ENCODE measurements at regions not wholly inside any gene's neighbourhood (a gene's known extent, or its start where the extent isn't known, plus 50 kb on each side); places are given as distances from the start of the nearest gene placed in this dataset.

- no peak for DNase-seq (ENCODE audit: low read depth)
These were observed 277.1 kb downstream of the BRINP1 start for GRCh38 chr9:119092125-119092524.

GRCh38 chr9:119094086-119094485, 275.1 kb downstream of the BRINP1 start:
- DNase-seq (ENCODE audit: low read depth): no peak

GRCh38 chr9:119095072-119095471, 274.2 kb downstream of the BRINP1 start:
- DNase-seq (ENCODE audit: low read depth): no peak

DNA sequence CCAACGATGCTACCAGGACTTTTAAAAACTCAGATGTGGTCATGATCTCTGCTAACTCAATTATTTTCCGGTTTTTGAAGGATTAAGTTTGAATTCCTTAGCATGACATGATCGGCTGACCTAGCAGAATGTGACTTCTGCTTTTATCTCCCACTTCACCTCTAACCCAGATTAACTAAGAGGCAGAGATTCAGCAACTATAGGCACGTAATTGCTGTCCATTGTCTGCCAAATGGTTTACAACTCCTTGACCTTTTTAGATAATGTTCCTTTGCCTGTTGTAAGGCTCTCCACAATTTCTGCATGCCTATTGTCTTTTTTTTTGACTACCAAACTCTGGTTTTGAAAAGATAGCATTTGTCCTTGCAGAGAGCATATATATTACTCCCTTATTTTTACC, 268.2 kb downstream of the BRINP1 start:
- no peak for DNase-seq (ENCODE audit: low read depth)

DNA sequence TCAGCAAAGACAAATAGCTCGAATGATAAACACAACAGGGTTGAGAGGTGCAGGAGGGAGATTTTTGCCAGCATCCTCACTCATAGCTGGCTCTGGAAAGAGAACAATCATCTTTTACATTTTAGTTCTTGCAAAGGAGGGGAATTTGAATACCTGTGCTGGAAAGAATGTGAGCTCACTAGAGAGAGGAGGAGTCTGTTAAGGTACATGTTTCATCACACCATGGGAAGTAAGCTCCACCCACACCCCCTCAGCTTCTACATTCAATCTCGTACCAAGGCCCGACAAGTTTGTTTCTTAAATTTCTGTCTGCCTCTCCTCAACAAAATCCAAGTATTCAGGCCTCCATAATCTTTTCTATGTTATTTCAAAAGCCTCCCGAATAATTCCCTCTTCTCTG, 254.6 kb downstream of the BRINP1 start:
- no peak for DNase-seq (ENCODE audit: low read depth)

All from stromal cell of bone marrow (primary cell).